ENCODE measurements at regions not wholly inside any gene's neighbourhood (a gene's known extent, or its start where the extent isn't known, plus 50 kb on each side); places are given as distances from the start of the nearest gene placed in this dataset.

- DNase-seq, result no peak
Measured at GRCh38 chr12:13592063-13592942, 389.1 kb downstream of the GRIN2B start.

GRCh38 chr12:13591488-13591887 lies 389.9 kb downstream of the GRIN2B start:
- no peak for DNase-seq

- no peak for DNase-seq
Measured at GRCh38 chr12:13591059-13591458, 390.3 kb downstream of the GRIN2B start.

GRCh38 chr12:13588574-13588973 lies 392.0 kb downstream of the EMP1 start:
- no peak for DNase-seq

GRCh38 chr12:13587721-13588390 lies 391.3 kb downstream of the EMP1 start:
- DNase-seq, result no peak

GRCh38 chr12:13586361-13586760 lies 389.8 kb downstream of the EMP1 start:
- no peak for DNase-seq

- DNase-seq, result no peak
Measured at GRCh38 chr12:13584541-13584940, 388.0 kb downstream of the EMP1 start.

GRCh38 chr12:13583630-13584029 lies 387.1 kb downstream of the EMP1 start:
- no peak for DNase-seq

- no peak for DNase-seq
Measured at GRCh38 chr12:13582421-13582820, 385.9 kb downstream of the EMP1 start.

- no peak for DNase-seq
Measured at GRCh38 chr12:13581031-13581430, 384.5 kb downstream of the EMP1 start.

- no peak for DNase-seq
Measured at GRCh38 chr12:13580206-13580605, 383.7 kb downstream of the EMP1 start.

GRCh38 chr12:13576935-13577500 lies 380.5 kb downstream of the EMP1 start:
- no peak for DNase-seq

GRCh38 chr12:13573698-13574321 lies 377.3 kb downstream of the EMP1 start:
- DNase-seq, result no peak

GRCh38 chr12:13571035-13571434 lies 374.5 kb downstream of the EMP1 start:
- no peak for DNase-seq

GRCh38 chr12:13570005-13570694 lies 373.6 kb downstream of the EMP1 start:
- no peak for DNase-seq

- DNase-seq, result no peak
Measured at GRCh38 chr12:13566292-13566691, 369.8 kb downstream of the EMP1 start.

GRCh38 chr12:13564266-13564810 lies 367.8 kb downstream of the EMP1 start:
- DNase-seq, result no peak

GRCh38 chr12:13563743-13564125 lies 367.2 kb downstream of the EMP1 start:
- DNase-seq, result no peak

GRCh38 chr12:13562915-13563742 lies 366.6 kb downstream of the EMP1 start:
- no peak for DNase-seq

- no peak for DNase-seq
Measured at GRCh38 chr12:13561923-13562322, 365.4 kb downstream of the EMP1 start.

- no peak for DNase-seq
Measured at GRCh38 chr12:13559318-13559978, 362.9 kb downstream of the EMP1 start.

Measured in DMS 273 treated with DMSO at 0.1 percent for 48 hours (cell line).